Hepatocyte (in vitro differentiated cells): ENCODE measurements at regions not wholly inside any gene's neighbourhood (a gene's known extent, or its start where the extent isn't known, plus 50 kb on each side); places are given as distances from the start of the nearest gene placed in this dataset.

Source experiments
- CTCF ChIP-seq: fragments of 200-600 bp; sonication (generic); IDR thresholded peaks from 2 replicates; pipeline ENCODE4 v1.5.1; 2016; ENCODE audit warnings: antibody characterized with exemption, mild to moderate bottlenecking; ENCODE audit not compliant: poor library complexity
- EZH2 ChIP-seq: fragments of 200-600 bp; sonication (generic); IDR thresholded peaks from 2 replicates; pipeline ENCODE4 v1.6.1; 2016; ENCODE audit warnings: antibody characterized with exemption, mild to moderate bottlenecking, borderline replicate concordance
- EZH2phosphoT487 ChIP-seq: fragments of 200-600 bp; sonication (generic); IDR thresholded peaks from one replicate; pipeline ENCODE4 v1.6.1; 2018; ENCODE audit warnings: antibody characterized with exemption, mild to moderate bottlenecking, low read depth, moderate library complexity; ENCODE audit not compliant: unreplicated experiment, severe bottlenecking

DNA sequence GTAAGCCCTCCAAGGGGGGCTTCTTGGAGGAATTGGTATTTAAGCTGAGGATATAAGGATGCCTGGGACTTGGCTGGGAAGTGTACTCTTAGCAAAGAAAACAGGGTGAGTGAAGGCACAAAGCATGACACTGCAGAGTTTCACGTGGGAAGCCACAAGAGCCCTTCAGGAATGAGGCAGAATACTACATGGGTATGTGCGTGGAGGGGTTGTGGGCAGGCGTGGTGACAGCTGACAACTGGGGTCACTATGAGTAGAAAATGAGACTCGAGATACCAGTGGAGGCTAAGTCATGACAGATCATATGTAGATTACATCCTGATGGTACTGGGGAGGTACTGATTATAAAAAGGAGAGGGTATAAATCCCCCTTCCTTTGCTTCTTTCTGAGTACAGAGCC lies 78.1 kb upstream of the XYLT1 start:
- TF ChIP-seq CTCF, result no peak
- no peak for TF ChIP-seq EZH2
- TF ChIP-seq EZH2phosphoT487, result no peak
